ENCODE measurements at regions not wholly inside any gene's neighbourhood (a gene's known extent, or its start where the extent isn't known, plus 50 kb on each side); places are given as distances from the start of the nearest gene placed in this dataset.
A peak's percentile ranks its signal among the peaks of the same experiment; 100 is the strongest.

GRCh38 chr4:153997516-153997915 is 208.6 kb upstream of the SFRP2 start:
- no peaks in the 10 kb centered on the region for H3K27me3 Mint-ChIP-seq (ENCODE audit: low read depth, unreplicated experiment)
- H3K4me1 ChIP-seq (ENCODE audit: insufficient read depth, low read length): no peaks in the 10 kb centered on the region
- H3K9me3 ChIP-seq (ENCODE audit: insufficient read depth, low read depth, low read length): no peaks in the 10 kb centered on the region
- no peak overlapping the region for H3K9ac ChIP-seq (ENCODE audit: low read length)
- no peak overlapping the region for H3K4me3 Mint-ChIP-seq (ENCODE audit: unreplicated experiment)
- H3K27ac ChIP-seq (ENCODE audit: low read depth, low read length): no peak overlapping the region
- no peak overlapping the region for H3K4me3 ChIP-seq (ENCODE audit: insufficient read depth, low read depth, low read length)
- no peaks in the 10 kb centered on the region for H4K20me1 ChIP-seq (ENCODE audit: insufficient read depth, low read length)
- no peak overlapping the region for H2AFZ ChIP-seq (ENCODE audit: low read depth, low read length)
- TF ChIP-seq CTCF (IDR thresholded peaks at IDR 0.05; ENCODE audit: insufficient read depth, low read depth, low read length): no peak
- no peak for TF ChIP-seq EZH2 (IDR thresholded peaks at IDR 0.05; ENCODE audit: insufficient read depth, low read length)
- no peak overlapping the region for H3K27ac Mint-ChIP-seq (ENCODE audit: unreplicated experiment)
- DNase-seq (ENCODE audit: low read depth) (no peak), FAIRE-seq (no peak)
- H3K36me3 Mint-ChIP-seq (ENCODE audit: low read depth, unreplicated experiment): no peaks in the 10 kb centered on the region
- no peaks in the 10 kb centered on the region for H3K79me2 ChIP-seq (ENCODE audit: insufficient read depth, low read length)
- H3K36me3 ChIP-seq (ENCODE audit: insufficient read depth, low read length): no peaks in the 10 kb centered on the region
- no peaks in the 10 kb centered on the region for H3K4me1 Mint-ChIP-seq (ENCODE audit: low read depth, unreplicated experiment)
- H3K27me3 ChIP-seq (ENCODE audit: insufficient read depth, low read length): no peaks in the 10 kb centered on the region
- H3K9me3 Mint-ChIP-seq (ENCODE audit: unreplicated experiment): peaks cover 6% of the 10 kb centered on the region
- H3K4me2 ChIP-seq (ENCODE audit: low read length): no peak overlapping the region

- no peak overlapping the region for H3K4me3 ChIP-seq (ENCODE audit: insufficient read depth, low read depth, low read length)
- Mint-ChIP-seq H3K27ac (ENCODE audit: unreplicated experiment) (no peak overlapping the region), H3K27me3 (ENCODE audit: low read depth, unreplicated experiment) (no peaks in the 10 kb centered on the region), H3K4me1 (ENCODE audit: low read depth, unreplicated experiment) (peaks cover 22% of the 10 kb centered on the region), H3K36me3 (ENCODE audit: low read depth, unreplicated experiment) (no peaks in the 10 kb centered on the region), H3K9me3 (ENCODE audit: unreplicated experiment) (peaks cover 9% of the 10 kb centered on the region), H3K4me3 (ENCODE audit: unreplicated experiment) (no peak overlapping the region)
- DNase-seq (ENCODE audit: low read depth) (no peak), FAIRE-seq (no peak)
- no peak overlapping the region for H3K4me2 ChIP-seq (ENCODE audit: low read length)
- no peak overlapping the region for H3K9ac ChIP-seq (ENCODE audit: low read length)
- H4K20me1 ChIP-seq (ENCODE audit: insufficient read depth, low read length): no peaks in the 10 kb centered on the region
- no peak overlapping the region for H2AFZ ChIP-seq (ENCODE audit: low read depth, low read length)
- H3K27me3 ChIP-seq (ENCODE audit: insufficient read depth, low read length): no peaks in the 10 kb centered on the region
- no peaks in the 10 kb centered on the region for H3K9me3 ChIP-seq (ENCODE audit: insufficient read depth, low read depth, low read length)
- no peaks in the 10 kb centered on the region for H3K4me1 ChIP-seq (ENCODE audit: insufficient read depth, low read length)
- no peak for TF ChIP-seq EZH2 (IDR thresholded peaks at IDR 0.05; ENCODE audit: insufficient read depth, low read length)
- TF ChIP-seq CTCF (IDR thresholded peaks at IDR 0.05; ENCODE audit: insufficient read depth, low read depth, low read length): no peak
- no peaks in the 10 kb centered on the region for H3K79me2 ChIP-seq (ENCODE audit: insufficient read depth, low read length)
- no peak overlapping the region for H3K27ac ChIP-seq (ENCODE audit: low read depth, low read length)
- no peaks in the 10 kb centered on the region for H3K36me3 ChIP-seq (ENCODE audit: insufficient read depth, low read length)
These were observed 200.6 kb upstream of the SFRP2 start for GRCh38 chr4:153989505-153989904.

DNA sequence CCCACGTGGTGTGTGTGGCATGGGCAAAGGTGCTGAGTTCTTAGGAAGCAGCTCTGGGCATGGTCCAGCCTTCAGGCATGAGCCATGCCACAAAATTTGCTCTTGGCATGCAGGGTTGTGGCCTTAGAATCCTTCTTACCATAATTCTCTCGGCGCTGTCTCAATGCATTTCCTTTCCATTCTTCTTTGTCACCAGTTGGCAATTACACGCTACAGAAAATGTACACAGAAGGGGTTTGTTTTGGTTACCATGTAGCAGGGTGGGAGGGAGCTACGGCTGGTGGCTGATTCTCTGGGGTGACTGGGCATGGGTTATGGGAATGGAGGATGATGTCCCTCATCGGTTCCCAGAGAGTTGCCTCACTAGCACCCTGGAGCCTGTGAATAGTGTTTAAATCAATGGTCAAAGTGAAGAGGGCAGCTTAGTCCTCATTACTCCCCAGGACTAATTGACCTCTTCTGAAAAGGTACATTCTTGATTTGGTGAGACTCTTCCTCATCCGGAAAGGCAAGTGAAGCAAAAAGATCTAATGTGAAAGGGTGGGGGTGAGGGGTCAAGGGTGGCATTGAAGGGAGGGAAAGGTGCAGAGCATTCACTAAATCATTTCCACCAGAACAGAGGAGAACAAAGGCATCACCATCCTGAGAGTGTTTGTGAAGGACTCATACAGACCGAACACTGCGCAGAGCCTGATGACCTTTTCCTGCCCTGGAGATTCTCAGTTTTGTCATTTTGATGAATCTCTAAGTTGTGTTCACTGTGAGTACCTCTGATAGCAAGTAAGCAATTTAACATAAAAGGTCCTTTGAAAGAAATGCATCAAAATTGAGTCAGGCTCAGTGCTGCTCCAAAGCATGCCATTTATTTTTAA is 199.8 kb upstream of the SFRP2 start:
- no peaks in the 10 kb centered on the region for H3K36me3 ChIP-seq (ENCODE audit: insufficient read depth, low read length)
- TF ChIP-seq EZH2 (IDR thresholded peaks at IDR 0.05; ENCODE audit: insufficient read depth, low read length): no peak
- TF ChIP-seq CTCF (IDR thresholded peaks at IDR 0.05; ENCODE audit: insufficient read depth, low read depth, low read length): no peak
- no peak overlapping the region for H3K4me2 ChIP-seq (ENCODE audit: low read length)
- no peaks in the 10 kb centered on the region for H4K20me1 ChIP-seq (ENCODE audit: insufficient read depth, low read length)
- no peak overlapping the region for H3K4me3 ChIP-seq (ENCODE audit: insufficient read depth, low read depth, low read length)
- no peaks in the 10 kb centered on the region for H3K9me3 ChIP-seq (ENCODE audit: insufficient read depth, low read depth, low read length)
- no peak overlapping the region for H2AFZ ChIP-seq (ENCODE audit: low read depth, low read length)
- Mint-ChIP-seq H3K4me1 (ENCODE audit: low read depth, unreplicated experiment) (peaks cover 22% of the 10 kb centered on the region), H3K27me3 (ENCODE audit: low read depth, unreplicated experiment) (no peaks in the 10 kb centered on the region), H3K27ac (ENCODE audit: unreplicated experiment) (peak overlapping the region; percentile 79), H3K4me3 (ENCODE audit: unreplicated experiment) (no peak overlapping the region), H3K9me3 (ENCODE audit: unreplicated experiment) (peaks cover 9% of the 10 kb centered on the region), H3K36me3 (ENCODE audit: low read depth, unreplicated experiment) (no peaks in the 10 kb centered on the region)
- FAIRE-seq (peak; percentile 41), DNase-seq (ENCODE audit: low read depth) (peak; percentile 61)
- no peaks in the 10 kb centered on the region for H3K27me3 ChIP-seq (ENCODE audit: insufficient read depth, low read length)
- H3K4me1 ChIP-seq (ENCODE audit: insufficient read depth, low read length): no peaks in the 10 kb centered on the region
- H3K9ac ChIP-seq (ENCODE audit: low read length): no peak overlapping the region
- H3K27ac ChIP-seq (ENCODE audit: low read depth, low read length): no peak overlapping the region
- H3K79me2 ChIP-seq (ENCODE audit: insufficient read depth, low read length): no peaks in the 10 kb centered on the region
